HG03354 (cell line): ENCODE measurements at regions not wholly inside any gene's neighbourhood (a gene's known extent, or its start where the extent isn't known, plus 50 kb on each side); places are given as distances from the start of the nearest gene placed in this dataset.
"Not testable (repeated sequence)": the region's sequence is repeated elsewhere in the genome, so short reads cannot be mapped to it uniquely, and the experiment has no call there.

Experiments used
- ATAC-seq: cut with Tn5 transposase; IDR thresholded peaks from one replicate; pipeline ENCODE4 v1.9.1; 2021; ENCODE audit warnings: mild to moderate bottlenecking; ENCODE audit not compliant: unreplicated experiment, poor library complexity, severe bottlenecking

DNA sequence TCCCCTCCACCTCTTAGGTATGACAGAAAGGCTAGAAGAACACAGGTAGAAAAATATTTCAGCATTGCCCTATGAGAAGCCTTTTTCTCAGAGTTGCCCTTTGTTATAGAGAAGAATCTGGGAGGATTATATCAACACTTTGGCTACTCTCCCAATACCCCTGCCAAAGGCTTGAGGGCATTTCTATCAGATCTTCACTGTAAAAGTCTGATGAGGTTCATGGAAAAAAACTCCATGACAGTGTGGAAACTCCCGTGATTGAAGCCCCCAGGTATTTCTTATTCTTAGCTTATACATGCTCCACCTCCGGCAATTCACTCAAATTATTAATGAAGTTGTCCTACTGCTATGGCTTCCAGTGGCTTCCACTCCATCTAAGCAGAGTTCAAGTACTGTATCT lies 753.6 kb downstream of the CENPC start:
- no peak for ATAC-seq

DNA sequence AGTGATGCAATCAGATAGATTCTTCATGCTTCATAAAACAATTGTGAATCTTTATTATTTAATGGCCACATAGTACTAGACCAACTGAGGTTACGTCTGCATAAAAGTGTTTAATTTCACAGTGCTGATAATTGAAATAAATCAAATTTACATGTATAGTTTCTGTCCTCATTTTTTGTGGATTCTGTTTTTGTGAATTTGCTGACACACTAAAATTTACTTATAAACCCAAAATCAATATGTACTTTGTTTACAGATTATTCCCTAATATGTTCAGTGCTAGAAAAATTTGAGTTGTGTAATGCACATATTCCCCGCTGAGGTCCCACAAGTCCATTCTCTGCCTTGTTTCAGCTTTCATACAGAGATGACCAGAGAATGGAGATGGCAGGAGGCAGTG lies 759.8 kb downstream of the CENPC start:
- no peak for ATAC-seq

DNA sequence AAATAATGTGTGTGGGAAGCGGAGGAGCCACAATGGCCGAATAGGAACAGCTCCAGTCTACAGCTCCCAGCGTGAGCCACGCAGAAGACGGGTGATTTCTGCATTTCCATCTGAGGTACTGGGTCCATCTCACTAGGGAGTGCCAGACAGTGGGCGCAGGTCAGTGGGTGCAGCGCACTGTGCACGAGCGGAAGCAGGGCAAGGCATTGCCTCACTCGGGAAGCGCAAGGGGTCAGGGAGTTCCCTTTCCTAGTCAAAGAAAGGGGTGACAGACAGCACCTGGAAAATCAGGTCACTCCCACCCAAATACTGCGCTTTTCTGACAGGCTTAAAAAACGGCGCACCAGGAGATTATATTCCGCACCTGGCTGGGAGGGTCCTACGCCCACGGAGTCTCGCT lies 762.6 kb downstream of the CENPC start:
- not testable (repeated sequence) for ATAC-seq

DNA sequence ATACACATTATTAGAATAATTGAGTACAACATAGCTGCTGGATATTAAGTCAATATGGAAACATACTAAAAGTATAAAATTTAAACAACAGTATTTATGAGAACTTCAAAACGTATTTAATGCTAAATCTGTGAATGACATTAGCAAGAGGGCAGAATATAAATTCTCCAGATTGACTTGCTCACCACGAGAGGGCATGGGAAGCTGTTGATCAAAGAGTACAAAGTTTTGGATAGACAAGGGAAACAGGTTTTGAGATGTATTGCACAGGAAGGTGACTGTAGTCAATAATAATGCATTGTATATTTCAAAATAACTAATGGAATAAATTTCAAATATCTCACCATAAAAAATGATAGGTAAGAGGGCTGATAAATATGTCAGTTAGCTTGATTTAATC lies 768.2 kb downstream of the CENPC start:
- ATAC-seq, result no peak

DNA sequence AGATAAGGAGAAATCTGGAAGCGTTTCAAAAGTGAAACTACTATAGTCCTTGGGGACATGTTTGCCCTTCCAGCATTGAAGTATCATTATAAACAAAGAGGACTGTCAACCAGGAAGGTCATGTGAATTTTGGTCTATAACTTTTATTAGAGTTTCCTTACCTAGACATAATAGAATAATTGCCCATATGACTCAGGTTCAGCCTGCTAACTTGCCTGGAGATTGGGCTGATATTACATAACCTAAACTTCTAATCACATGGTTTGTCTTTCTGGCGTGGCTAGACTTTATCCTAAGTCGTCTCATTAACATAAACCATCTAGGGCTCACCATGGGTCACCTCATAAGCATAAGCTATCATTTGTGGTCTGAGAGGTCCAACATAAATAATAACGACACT lies 775.9 kb downstream of the CENPC start:
- ATAC-seq, result no peak

DNA sequence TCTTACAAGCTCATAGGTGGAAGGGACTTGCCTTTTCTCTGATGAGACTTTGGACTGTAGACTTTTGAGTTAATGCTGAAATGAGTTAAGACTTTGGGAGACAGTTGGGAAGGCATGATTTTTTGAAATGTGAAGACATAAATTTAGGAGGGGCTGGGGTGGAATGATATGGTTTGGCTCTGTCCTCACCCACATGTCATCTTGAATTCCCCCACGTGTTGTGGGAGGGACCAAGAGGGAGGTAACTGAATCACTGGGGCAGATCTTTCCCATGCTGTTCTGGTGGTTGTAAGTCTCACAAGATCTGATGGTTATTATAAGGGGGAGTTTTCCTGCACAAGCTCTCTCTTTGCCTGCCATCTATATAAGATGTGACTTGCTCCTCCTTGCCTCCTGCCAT lies 777.9 kb downstream of the CENPC start:
- ATAC-seq, result no peak

DNA sequence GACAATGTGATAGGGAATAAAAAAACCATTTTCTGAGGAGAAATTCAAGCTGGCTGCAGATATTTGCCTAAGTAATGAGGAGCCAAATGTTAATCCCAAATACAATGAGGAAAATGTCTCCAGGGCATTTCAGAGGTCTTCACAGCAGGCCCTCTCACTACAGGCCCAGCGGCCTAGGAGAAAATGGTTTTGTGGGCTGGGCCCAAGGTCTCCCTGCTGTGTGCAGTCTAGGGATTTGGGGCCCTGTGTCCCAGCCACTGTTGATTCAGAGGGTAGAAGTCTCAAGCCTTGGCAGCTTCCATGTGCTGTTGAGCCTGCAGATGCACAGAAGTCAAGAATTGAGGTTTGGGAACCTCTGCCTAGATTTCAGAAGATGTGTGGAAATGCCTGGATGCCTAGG lies 778.7 kb downstream of the CENPC start:
- no peak for ATAC-seq

DNA sequence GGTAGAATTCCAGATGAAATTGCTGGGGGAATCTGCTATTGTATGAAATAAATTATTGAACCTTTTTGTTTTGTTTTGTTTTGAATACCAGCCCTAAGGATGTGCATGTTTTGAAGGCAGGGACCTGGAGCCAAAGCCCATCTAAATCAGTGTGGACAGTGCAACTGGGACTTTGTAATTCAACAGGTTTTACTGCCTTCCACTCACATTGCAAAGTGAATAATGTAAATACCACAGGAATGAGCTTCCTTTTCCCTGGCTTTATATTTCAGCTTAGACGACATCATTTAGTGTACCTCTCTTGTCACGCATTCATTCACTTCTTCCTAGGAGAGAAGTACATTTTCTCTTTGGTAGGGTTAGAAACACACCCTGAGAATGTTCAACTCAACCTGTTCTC lies 795.0 kb downstream of the CENPC start:
- ATAC-seq, result no peak

DNA sequence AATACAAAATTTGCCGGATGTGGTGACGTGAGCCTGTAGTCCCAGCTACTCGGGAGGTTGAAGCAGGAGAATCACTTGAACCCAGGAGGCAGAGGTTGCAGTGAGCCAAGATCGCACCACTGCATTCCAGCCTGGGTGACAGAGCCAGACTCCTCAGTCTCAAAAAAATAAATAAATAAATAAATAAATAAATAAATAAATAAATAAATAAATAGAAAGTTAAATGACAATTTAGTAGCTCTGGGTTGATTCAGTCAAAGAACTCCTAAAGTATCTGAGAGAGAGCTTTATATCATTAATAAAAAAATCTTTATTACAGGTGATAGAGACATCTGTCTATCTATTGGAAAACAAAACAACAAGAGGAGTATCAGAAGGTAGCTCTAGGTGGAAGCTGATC lies 798.4 kb downstream of the CENPC start:
- ATAC-seq, result not testable (repeated sequence)

DNA sequence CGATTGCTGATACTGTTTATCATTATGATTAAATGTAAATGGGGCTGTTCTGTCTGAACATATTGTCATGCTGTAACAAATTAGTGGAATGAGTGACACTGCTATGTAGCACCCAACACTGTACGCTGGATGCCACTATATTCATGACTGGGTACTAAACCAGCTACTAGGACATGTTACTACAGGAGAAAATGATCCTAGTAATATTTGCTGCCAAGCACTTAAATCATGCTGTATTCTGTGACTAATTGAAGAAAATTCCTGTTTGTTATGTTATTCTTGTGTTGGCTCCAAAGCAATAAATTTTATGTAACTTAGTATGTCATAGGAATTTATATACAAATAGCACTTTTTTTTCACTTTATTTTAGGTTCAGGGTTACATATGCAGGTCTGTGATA lies 804.2 kb downstream of the CENPC start:
- ATAC-seq, result no peak

DNA sequence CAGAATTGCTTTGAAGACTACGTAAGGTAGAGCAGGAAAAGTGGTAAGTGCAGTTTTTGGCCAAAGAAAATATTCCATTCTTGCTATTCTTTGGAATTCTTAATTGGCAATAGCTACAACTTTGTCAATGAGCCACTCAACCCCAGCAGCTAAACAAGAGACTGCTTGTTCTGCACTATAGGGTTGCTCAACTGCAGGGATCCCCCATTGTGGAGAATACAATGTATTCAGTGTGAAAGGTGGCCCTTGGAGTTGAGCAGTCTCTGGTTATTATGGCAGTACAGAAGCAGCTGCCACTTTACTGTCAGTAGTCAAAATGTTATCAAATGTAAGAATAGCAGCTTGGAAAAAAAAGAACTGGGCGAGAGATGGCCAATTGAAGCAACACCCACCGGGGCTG lies 808.7 kb downstream of the CENPC start:
- ATAC-seq, result no peak

DNA sequence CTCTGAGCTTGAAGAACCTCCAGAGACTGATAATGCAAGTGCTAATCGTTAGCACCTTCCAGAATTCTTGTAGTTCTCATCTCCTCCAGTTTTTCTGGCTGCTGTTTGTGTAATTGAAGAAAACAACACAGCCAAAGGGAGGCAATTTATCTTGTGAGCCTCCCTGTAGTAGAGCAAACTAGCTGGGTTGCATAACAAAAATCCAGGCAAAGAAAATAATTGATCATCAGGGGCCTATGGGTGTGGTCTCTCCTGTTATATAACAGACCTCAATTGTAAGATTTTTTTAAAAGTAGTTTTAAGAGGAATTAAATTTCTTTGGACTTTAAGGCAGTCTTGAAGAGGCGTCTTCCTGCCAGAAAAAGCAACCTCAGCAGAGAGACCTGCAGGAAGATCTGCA lies 817.0 kb downstream of the CENPC start:
- no peak for ATAC-seq

DNA sequence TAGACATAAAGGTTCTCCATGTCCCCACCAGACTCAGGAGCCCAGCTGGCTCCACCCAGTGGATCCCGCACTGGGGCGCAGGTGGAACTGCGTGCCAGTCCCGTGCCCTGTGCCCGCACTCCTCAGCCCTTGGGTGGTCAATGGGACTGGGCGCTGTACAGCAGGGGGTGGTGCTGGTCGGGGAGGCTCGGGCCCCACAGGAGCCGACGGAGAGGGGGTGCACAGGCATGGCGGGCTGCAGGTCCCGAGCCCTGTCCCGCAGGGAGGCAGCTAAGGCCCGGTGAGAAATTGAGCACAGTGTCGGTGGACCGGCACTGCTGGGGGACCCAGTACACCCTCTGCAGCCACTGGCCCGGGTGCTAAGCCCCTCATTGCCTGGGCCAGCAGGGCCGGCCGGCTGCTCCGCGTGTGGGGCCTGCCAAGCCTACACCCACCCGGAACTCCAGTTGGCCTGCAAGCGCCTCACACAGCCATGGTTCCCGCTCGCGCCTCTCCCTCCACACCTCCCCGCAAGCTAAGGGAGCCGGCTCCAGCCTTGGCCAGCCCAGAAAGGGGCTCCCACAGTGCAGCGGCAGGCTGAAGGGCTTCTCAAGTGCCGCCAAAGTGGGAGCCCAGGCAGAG lies 832.9 kb downstream of the CENPC start:
- not testable (repeated sequence) for ATAC-seq

DNA sequence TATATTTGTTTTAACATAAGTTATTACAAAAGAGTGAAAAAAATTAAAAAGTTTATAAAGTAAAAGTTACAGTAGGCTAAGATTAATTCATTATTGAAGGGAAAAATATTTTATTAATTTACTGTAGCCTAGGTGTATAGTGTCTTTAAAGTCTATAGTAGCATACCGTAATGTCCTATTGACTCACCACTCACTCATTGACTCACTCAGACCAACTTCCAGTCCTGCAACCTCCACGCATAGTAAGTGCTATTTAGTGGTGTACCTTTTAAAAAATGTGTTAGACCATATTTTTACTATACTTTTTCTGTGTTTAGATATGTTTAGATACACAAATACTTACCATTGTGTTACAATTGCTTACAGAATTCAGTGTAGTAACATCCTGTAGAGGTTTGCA lies 841.1 kb downstream of the CENPC start:
- ATAC-seq, result no peak

DNA sequence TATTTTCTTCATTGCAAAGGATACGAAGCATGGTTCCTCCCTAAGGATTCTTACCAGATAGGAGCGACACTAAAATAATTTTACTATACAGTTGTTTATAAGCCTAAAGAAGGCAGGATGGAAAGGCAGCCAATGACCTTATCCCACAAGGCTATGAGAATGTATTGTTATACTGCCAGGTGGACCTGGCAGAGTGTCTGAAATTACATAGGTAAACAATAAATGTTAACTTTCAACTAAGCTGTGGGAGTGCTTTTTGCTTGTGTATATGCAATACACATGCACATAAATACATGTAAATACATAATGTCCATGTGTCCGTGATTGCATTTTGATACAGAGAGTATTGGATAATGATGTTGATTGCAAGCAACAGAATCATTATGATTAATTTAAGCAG lies 850.6 kb downstream of the CENPC start:
- no peak for ATAC-seq

DNA sequence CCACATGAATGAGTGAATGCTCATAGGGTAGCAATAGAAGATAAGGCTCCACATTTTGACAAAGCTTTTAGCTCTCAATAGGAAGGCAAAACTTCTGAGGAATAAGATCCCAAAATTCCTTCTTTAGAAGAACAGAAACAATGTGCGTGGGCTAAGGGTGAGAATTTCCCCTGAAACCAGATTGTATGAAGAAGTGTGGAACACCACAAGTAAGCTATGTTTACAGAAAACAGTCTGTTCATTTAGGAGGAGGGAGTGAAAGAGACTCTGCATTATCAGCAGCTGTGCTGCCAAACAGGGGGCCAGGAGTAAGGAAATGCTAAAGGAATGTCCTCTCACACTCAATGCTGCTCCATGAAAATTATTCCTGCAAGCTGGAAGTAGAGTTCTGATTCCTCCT lies 851.6 kb downstream of the CENPC start:
- no peak for ATAC-seq

DNA sequence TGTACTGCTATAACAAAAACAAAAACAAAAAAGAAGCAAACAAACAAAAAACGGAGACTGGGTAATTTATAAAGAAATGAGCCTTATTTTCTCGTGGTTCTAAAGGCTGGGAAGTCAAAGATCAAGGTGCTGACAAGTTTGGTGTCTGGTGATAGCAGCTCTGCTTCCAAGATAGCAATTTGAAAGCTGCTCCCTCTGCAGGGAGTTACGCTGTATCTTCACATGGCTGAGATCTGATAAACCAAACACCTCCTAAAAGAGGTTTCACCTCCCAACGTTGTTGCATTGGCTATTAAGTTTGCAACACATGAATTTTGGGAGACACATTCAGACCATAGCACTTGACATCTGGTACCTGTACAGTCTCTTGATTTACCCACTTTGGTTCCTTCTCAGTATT lies 854.2 kb downstream of the CENPC start:
- no peak for ATAC-seq

DNA sequence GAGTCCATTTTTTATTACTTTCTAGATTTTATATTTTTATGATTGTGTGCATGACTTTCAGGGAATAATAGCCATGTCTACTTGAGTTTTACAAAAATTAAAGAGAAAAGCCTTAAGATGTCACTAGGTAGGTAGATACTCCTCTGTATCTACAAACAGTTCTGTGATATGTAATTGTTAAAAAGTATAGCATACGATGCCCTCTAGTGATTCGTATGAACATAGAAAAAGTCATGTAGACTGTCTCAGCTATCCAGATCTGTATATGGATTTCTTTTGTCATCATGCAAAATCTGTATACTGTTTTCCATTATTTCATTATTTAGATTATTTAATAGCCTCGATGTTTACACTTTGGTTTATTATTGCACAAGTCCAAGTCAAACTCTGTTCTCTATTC lies 856.6 kb downstream of the CENPC start:
- no peak for ATAC-seq

DNA sequence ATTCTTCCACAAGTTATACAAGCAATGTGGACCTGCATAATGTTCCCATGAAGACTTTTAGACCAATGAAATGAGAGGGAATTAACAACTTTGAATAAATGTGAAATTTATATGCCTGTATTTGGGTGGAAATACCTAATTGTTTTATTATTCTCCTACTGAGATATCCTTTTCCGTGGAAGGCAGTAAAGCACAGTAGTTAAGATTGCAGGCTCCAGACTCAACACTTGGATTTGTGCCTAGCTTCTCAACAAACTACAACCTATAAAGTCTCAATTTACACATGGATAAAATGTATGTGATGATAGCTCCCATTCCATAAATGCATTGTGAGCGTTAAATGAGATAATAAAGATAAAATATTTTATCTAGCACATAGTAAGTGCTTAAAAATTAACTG lies 857.8 kb downstream of the CENPC start:
- ATAC-seq, result no peak

DNA sequence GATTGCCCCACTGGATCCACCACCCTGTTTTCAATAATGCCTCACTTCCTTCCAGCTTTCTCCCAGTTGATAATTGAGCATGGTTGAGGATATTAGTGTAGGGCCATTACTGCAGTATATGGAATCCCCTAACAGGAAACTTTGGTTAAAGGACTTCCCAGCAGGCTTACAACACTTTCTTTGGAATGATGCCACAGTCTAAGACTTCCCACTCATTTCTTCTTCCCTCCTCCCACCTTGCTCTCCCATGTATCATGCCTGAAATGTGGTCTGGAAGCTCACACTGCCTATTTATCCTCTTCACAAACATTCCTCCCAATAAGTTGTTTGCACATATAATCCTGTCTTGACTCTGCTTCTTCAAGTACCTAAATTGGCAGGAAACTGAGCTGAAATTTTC lies 863.3 kb downstream of the CENPC start:
- ATAC-seq, result no peak

DNA sequence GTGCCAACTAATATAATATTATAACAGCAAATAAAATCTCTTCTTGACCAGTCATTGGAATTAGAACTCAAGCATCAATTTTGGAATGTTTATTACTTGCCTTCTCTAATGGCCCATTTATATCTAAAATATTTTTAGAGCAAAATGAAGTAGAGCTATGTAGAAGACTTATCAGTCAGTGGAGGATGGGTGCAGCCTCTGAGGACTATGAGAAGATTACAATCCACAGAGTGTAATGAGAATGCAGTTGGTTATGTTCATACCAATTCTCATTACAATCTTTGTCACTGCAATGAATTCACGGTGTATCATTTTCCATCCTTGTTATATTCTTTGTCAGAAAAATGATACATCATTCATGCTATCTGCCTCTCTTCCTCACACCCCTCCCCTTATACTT lies 878.1 kb downstream of the CENPC start:
- ATAC-seq, result no peak

DNA sequence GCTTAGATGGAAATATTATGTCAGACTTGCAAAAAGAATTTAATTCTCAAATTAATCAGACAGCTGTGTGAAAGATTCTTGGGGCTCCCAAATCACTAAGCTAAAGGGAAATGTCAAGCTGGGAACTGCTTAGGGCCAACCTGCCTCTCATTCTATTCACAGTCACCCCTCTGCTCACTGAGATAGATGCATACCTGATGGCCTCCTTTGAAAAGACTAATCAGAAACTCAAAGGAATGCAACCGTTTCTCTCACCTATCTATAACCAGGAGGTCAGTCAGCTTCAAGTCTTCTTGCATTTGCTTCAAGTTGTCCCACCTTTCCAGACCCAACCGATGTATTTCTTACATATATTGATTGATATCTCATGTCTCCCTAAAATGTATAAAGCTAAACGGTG lies 882.7 kb downstream of the CENPC start:
- no peak for ATAC-seq
